GM23248 (cell line): ENCODE measurements at regions not wholly inside any gene's neighbourhood (a gene's known extent, or its start where the extent isn't known, plus 50 kb on each side); places are given as distances from the start of the nearest gene placed in this dataset.
"Not testable (repeated sequence)": the region's sequence is repeated elsewhere in the genome, so short reads cannot be mapped to it uniquely, and the experiment has no call there.

Experiments used
- EZH2 ChIP-seq: fragments of 200-600 bp; sonication (generic); IDR thresholded peaks from 2 replicates; pipeline ENCODE4 v1.6.1; 2018; ENCODE audit warnings: antibody characterized with exemption, mild to moderate bottlenecking; ENCODE audit not compliant: insufficient read depth, poor library complexity, severe bottlenecking
- EZH2phosphoT487 ChIP-seq: fragments of 200-600 bp; sonication (generic); IDR thresholded peaks from 2 replicates; pipeline ENCODE4 v1.6.1; 2018; ENCODE audit warnings: antibody characterized with exemption, moderate library complexity, mild to moderate bottlenecking, low read depth; ENCODE audit not compliant: insufficient read depth

- TF ChIP-seq EZH2phosphoT487, EZH2: not testable (repeated sequence)
Measured at GRCh38 chr4:118539412-118540077, 145.6 kb upstream of the METTL14 start.
